ENCODE measurements at regions not wholly inside any gene's neighbourhood (a gene's known extent, or its start where the extent isn't known, plus 50 kb on each side); places are given as distances from the start of the nearest gene placed in this dataset.

GRCh38 chr6:99741092-99741491, 134.5 kb downstream of the PRDM13 start:
- TF ChIP-seq NFIC (IDR thresholded peaks at IDR 0.05) = no peak

- TF ChIP-seq, protein P1, sequence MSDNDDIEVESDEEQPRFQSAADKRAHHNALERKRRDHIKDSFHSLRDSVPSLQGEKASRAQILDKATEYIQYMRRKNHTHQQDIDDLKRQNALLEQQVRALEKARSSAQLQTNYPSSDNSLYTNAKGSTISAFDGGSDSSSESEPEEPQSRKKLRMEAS (IDR thresholded peaks at IDR 0.05) = no peak
- no peak for TF ChIP-seq REST (IDR thresholded peaks at IDR 0.05; ENCODE audit: low read depth)
- TF ChIP-seq EGR1 (IDR thresholded peaks at IDR 0.05) = no peak
- TF ChIP-seq TAF1 (IDR thresholded peaks at IDR 0.05; ENCODE audit: low read depth) = no peak
- TF ChIP-seq EP300 (IDR thresholded peaks at IDR 0.05; ENCODE audit: borderline replicate concordance) = no peak
- no peak for TF ChIP-seq NFIC (IDR thresholded peaks at IDR 0.05)
Measured at GRCh38 chr6:99743647-99744046, 137.0 kb downstream of the PRDM13 start.

GRCh38 chr6:99745651-99746050, 139.0 kb downstream of the PRDM13 start:
- TF ChIP-seq REST (IDR thresholded peaks at IDR 0.05; ENCODE audit: low read depth) (no peak), TEAD4 (IDR thresholded peaks at IDR 0.05) (0 out of 2 replicates have a peak, but pooled peaks have one; percentile 37), NFIC (IDR thresholded peaks at IDR 0.05) (no peak), EGR1 (IDR thresholded peaks at IDR 0.05) (no peak)

- TF ChIP-seq CEBPB (IDR thresholded peaks at IDR 0.05) (peak; percentile 28; the same call in 1 of the 2 replicates), RAD21 (IDR thresholded peaks at IDR 0.05; ENCODE audit: low read depth) (peak; percentile 82), TAF1 (IDR thresholded peaks at IDR 0.05; ENCODE audit: low read depth) (no peak)
Measured at GRCh38 chr6:99746261-99746895, 139.7 kb downstream of the PRDM13 start.

DNA sequence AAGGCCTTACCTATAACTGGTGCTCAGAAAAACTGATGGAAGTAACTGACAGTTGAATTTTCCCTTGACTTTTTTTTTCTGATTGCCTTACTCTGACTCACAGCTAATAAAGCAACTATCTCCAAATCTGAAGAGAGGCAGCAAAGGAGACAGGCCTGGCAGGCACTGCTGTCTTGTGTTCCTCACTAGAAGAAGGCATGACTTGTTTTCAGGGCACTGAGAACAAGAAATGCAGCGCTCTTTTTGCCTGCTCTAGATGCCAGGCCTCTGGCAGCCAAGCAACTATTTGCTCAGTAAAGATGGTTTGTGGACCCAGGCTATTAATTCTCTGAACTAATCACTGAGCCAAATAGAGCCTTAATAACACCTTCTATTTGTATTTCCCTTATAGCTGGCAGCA, 155.1 kb downstream of the PRDM13 start:
- no peak for TF ChIP-seq TAF1 (IDR thresholded peaks at IDR 0.05; ENCODE audit: low read depth)
- no peak for TF ChIP-seq EGR1 (IDR thresholded peaks at IDR 0.05)
- no peak for TF ChIP-seq FOXM1 (IDR thresholded peaks at IDR 0.05; ENCODE audit: borderline replicate concordance, low read depth)
- no peak for TF ChIP-seq USF1 (IDR thresholded peaks at IDR 0.05)
- no peak for TF ChIP-seq TCF12 (IDR thresholded peaks at IDR 0.05; ENCODE audit: low read depth)
- TF ChIP-seq NFIC (IDR thresholded peaks at IDR 0.05) = no peak
- TF ChIP-seq TEAD4 (IDR thresholded peaks at IDR 0.05) = no peak
- no peak for TF ChIP-seq REST (IDR thresholded peaks at IDR 0.05; ENCODE audit: low read depth)
- no peak for TF ChIP-seq RAD21 (IDR thresholded peaks at IDR 0.05; ENCODE audit: low read depth)
- TF ChIP-seq CEBPB (IDR thresholded peaks at IDR 0.05) = no peak
- no peak for TF ChIP-seq EP300 (IDR thresholded peaks at IDR 0.05; ENCODE audit: borderline replicate concordance)
- TF ChIP-seq YY1 (IDR thresholded peaks at IDR 0.05; ENCODE audit: low read depth) = no peak
- TF ChIP-seq, protein P1 (IDR thresholded peaks at IDR 0.05) = no peak

- TF ChIP-seq CREB1 (IDR thresholded peaks at IDR 0.05; ENCODE audit: low read depth) = no peak
- no peak for TF ChIP-seq TAF1 (IDR thresholded peaks at IDR 0.05; ENCODE audit: low read depth)
- TF ChIP-seq FOXM1 (IDR thresholded peaks at IDR 0.05; ENCODE audit: borderline replicate concordance, low read depth) = no peak
- TF ChIP-seq ZBTB7A (IDR thresholded peaks at IDR 0.05; ENCODE audit: low read depth) = no peak
- no peak for TF ChIP-seq EP300 (IDR thresholded peaks at IDR 0.05; ENCODE audit: borderline replicate concordance)
- TF ChIP-seq CEBPB (IDR thresholded peaks at IDR 0.05) = no peak
- no peak for TF ChIP-seq TEAD4 (IDR thresholded peaks at IDR 0.05)
- no peak for TF ChIP-seq NFIC (IDR thresholded peaks at IDR 0.05)
- no peak for TF ChIP-seq REST (IDR thresholded peaks at IDR 0.05; ENCODE audit: low read depth)
- TF ChIP-seq YY1 (IDR thresholded peaks at IDR 0.05; ENCODE audit: low read depth) = no peak
- TF ChIP-seq TCF12 (IDR thresholded peaks at IDR 0.05; ENCODE audit: low read depth) = no peak
- no peak for TF ChIP-seq EGR1 (IDR thresholded peaks at IDR 0.05)
- TF ChIP-seq RAD21 (IDR thresholded peaks at IDR 0.05; ENCODE audit: low read depth) = no peak
- TF ChIP-seq, protein P1 (IDR thresholded peaks at IDR 0.05) = no peak
Measured at GRCh38 chr6:99768166-99768565, 161.5 kb downstream of the PRDM13 start.
